ENCODE measurements at regions not wholly inside any gene's neighbourhood (a gene's known extent, or its start where the extent isn't known, plus 50 kb on each side); places are given as distances from the start of the nearest gene placed in this dataset.

DNA sequence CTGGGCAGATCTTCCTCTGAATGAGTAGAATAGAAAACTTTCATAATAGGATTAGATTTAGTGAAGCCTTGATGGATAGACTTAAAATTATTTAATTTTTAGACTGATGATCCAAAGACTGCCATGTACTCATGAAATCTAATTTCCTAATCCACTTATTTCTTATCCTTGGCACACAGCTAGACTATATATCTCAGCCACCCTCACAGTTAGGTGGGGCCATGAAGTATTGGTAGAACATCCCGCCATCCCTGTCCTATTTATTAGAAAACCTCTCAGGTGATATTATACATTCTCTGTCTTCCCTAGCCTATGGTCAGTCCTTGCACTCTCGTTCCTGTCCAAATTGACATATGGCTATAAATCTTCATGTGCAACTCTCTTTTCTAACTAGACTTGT is 110.9 kb downstream of the FAM170A start:
- Histone ChIP-seq H3K9me3 (no peaks in the 10 kb centered on the region), H3K4me3 (replicated peaks in 1 of 3) (no peak overlapping the region), H3K27ac (no peak overlapping the region), H3K27me3 (no peaks in the 10 kb centered on the region), H3K36me3 (no peaks in the 10 kb centered on the region), H3K4me1 (no peaks in the 10 kb centered on the region)
- intact Hi-C loops (cut with DNase I), result no loop called here
- DNase-seq, result no peak
- no peak for TF ChIP-seq POLR2A (IDR thresholded peaks at IDR 0.05)
- TF ChIP-seq, protein P1, sequence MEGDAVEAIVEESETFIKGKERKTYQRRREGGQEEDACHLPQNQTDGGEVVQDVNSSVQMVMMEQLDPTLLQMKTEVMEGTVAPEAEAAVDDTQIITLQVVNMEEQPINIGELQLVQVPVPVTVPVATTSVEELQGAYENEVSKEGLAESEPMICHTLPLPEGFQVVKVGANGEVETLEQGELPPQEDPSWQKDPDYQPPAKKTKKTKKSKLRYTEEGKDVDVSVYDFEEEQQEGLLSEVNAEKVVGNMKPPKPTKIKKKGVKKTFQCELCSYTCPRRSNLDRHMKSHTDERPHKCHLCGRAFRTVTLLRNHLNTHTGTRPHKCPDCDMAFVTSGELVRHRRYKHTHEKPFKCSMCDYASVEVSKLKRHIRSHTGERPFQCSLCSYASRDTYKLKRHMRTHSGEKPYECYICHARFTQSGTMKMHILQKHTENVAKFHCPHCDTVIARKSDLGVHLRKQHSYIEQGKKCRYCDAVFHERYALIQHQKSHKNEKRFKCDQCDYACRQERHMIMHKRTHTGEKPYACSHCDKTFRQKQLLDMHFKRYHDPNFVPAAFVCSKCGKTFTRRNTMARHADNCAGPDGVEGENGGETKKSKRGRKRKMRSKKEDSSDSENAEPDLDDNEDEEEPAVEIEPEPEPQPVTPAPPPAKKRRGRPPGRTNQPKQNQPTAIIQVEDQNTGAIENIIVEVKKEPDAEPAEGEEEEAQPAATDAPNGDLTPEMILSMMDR (IDR thresholded peaks at IDR 0.05), result no peak
- 87 to 92% methylated on average over 2 of the region's 2 CpGs for WGBS, 2 donors

DNA sequence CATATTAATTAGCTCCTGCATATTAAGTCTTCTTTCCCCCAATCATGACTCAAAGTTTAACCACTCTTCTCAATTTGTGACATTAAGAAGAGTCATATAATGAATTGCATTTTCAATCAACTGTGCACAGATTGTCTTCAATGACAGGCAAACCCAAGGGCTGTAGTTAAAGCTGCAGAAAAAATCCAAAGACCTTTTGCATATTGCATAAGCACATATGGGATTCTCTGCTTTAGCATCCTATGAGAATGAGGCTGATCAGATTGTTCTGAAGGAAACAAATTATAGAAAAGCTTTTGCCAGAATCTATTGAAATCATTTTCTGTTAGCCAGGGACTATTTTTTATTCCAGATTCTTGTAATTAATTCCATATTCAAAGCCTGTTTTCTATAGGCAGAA is 112.3 kb downstream of the FAM170A start:
- Histone ChIP-seq H3K27ac (no peak overlapping the region), H3K27me3 (no peaks in the 10 kb centered on the region), H3K4me1 (no peaks in the 10 kb centered on the region), H3K9me3 (no peaks in the 10 kb centered on the region), H3K36me3 (no peaks in the 10 kb centered on the region), H3K4me3 (replicated peaks in 1 of 3) (no peak overlapping the region)
- no peak for DNase-seq
- no peak for TF ChIP-seq POLR2A (IDR thresholded peaks at IDR 0.05)
- TF ChIP-seq, protein P1 (IDR thresholded peaks at IDR 0.05), result no peak
- intact Hi-C loops (cut with DNase I), result no loop called here

DNA sequence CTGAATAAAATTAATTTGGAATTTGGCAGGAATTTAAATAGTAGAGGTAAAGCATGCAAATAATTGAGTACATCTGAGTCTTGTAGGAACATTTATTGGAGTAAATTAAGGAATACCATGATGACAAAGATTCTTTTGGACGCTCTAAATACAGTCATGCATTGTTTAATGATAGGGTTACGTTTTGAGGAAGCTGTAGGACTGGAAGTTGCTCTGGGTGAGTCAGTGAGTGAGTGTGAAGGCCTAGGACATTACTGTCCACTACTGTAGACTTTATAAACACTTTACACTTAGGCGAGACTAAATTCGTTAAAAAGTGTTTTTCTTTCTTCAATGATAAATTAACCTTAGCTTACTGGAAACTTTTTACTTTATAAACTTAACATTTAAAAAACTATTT is 113.0 kb downstream of the FAM170A start:
- Histone ChIP-seq H3K36me3 (no peaks in the 10 kb centered on the region), H3K4me3 (replicated peaks in 1 of 3) (no peak overlapping the region), H3K9me3 (no peaks in the 10 kb centered on the region), H3K27ac (no peak overlapping the region), H3K4me1 (no peaks in the 10 kb centered on the region), H3K27me3 (no peaks in the 10 kb centered on the region)
- WGBS, 2 donors, result 80 to 81% methylated on average over 4 of the region's 4 CpGs
- intact Hi-C loops (cut with DNase I), result no loop called here
- DNase-seq, result no peak
- no peak for TF ChIP-seq POLR2A (IDR thresholded peaks at IDR 0.05)
- TF ChIP-seq, protein P1 (IDR thresholded peaks at IDR 0.05), result no peak

DNA sequence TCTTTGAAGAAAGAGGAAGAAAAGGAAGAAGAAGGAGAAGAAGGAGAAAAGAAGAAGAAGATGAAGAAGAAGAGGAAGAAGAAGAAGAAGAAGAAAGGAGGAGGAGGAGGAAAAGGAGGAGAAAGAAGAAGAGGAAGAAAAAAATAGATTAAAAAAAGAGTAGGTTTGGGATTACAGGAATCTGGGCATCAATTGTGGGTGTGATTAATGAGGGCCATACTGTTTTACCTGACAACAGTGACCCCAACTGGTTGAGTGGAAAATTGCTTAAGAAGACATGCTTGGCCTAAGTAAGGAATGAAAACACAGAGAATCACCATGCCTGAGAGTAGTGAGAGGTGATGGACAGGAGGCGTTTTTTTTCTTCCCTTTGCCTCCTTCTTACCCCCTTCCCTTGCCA is 114.6 kb downstream of the FAM170A start:
- no peak for DNase-seq
- no peaks in the 10 kb centered on the region for H3K27me3 ChIP-seq
- no peak overlapping the region for H3K27ac ChIP-seq
- H3K9me3 ChIP-seq, result no peaks in the 10 kb centered on the region
- H3K4me3 ChIP-seq (replicated peaks in 1 of 3), result no peak overlapping the region
- intact Hi-C loops (cut with DNase I), result no loop called here
- H3K36me3 ChIP-seq, result no peaks in the 10 kb centered on the region
- WGBS, 2 donors, result 29 to 39% methylated on average over 1 of the region's 1 CpG
- H3K4me1 ChIP-seq, result no peaks in the 10 kb centered on the region
- TF ChIP-seq, protein P1 (IDR thresholded peaks at IDR 0.05), result peak in 2 of 6 experiments; percentile 15 to 16
- TF ChIP-seq POLR2A (IDR thresholded peaks at IDR 0.05), result no peak

DNA sequence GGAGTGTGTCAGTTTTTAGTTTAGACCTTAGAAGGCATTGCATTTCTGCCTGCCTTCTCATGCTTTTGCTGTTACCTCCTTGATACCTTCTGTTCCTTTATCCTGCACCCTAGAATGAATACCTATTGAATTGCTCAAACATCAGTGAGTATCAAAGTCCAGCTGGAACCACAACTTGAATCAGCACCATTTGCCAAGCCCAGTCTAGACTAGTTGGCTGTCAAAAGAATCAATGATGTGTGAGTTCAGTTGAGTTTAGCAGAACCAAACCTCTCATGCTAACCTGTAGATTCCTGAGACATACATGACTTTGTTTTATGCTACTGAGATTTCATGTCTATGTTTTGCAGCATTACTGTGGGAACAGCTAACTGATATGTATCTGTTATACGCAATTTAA is 116.6 kb downstream of the FAM170A start:
- Histone ChIP-seq H3K36me3 (no peaks in the 10 kb centered on the region), H3K4me3 (replicated peaks in 1 of 3) (no peak overlapping the region), H3K4me1 (no peaks in the 10 kb centered on the region), H3K9me3 (no peaks in the 10 kb centered on the region), H3K27me3 (no peaks in the 10 kb centered on the region), H3K27ac (no peak overlapping the region)
- 85 to 88% methylated on average over 1 of the region's 1 CpG for WGBS, 2 donors
- intact Hi-C loops (cut with DNase I), result no loop called here
- TF ChIP-seq, protein P1 (IDR thresholded peaks at IDR 0.05), result no peak
- no peak for TF ChIP-seq POLR2A (IDR thresholded peaks at IDR 0.05)
- DNase-seq, result no peak
